ENCODE measurements at regions not wholly inside any gene's neighbourhood (a gene's known extent, or its start where the extent isn't known, plus 50 kb on each side); places are given as distances from the start of the nearest gene placed in this dataset.

GRCh38 chr2:191545361-191545760 lies 132.6 kb upstream of the NABP1 start:
- TF ChIP-seq CTCF (IDR thresholded peaks at IDR 0.05) = no peak
- no peak for TF ChIP-seq POLR2AphosphoS5 (IDR thresholded peaks at IDR 0.05)
- no peak for TF ChIP-seq POLR2A (IDR thresholded peaks at IDR 0.05)
